BLaER1 treated with 17β-estradiol and CSF1 and Interleukin-3, amounts not matched to agents 10 nM and 100 nM (cell line): ENCODE measurements at regions not wholly inside any gene's neighbourhood (a gene's known extent, or its start where the extent isn't known, plus 50 kb on each side); places are given as distances from the start of the nearest gene placed in this dataset.
"Not testable (repeated sequence)": the region's sequence is repeated elsewhere in the genome, so short reads cannot be mapped to it uniquely, and the experiment has no call there.

Source experiments
- H3K27ac ChIP-seq, 11 experiments: shearing (Covaris generic); formaldehyde crosslinking; 2 replicates each; pipeline ENCODE4 v1.8.1; 2022
- H3K27me3 ChIP-seq, 11 experiments: shearing (Covaris generic); formaldehyde crosslinking; 2 replicates each; pipeline ENCODE4 v1.8.1; 2022
- H3K36me3 ChIP-seq, 11 experiments: shearing (Covaris generic); formaldehyde crosslinking; 2 replicates each; pipeline ENCODE4 v1.8.1; 2022
- H3K4me1 ChIP-seq, 10 experiments: shearing (Covaris generic); formaldehyde crosslinking; 2 replicates each; pipeline ENCODE4 v1.8.1; 2022
- H3K4me2 ChIP-seq, 11 experiments: shearing (Covaris generic); formaldehyde crosslinking; 2 replicates each; pipeline ENCODE4 v1.8.1; 2022
- H3K4me3 ChIP-seq, 10 experiments: shearing (Covaris generic); formaldehyde crosslinking; 2 replicates each; pipeline ENCODE4 v1.8.1; 2022
- H3K9ac ChIP-seq, 11 experiments: shearing (Covaris generic); formaldehyde crosslinking; 2 replicates each; pipeline ENCODE4 v1.8.1; 2022
- H3K9me3 ChIP-seq, 11 experiments: shearing (Covaris generic); formaldehyde crosslinking; replicated peaks in 1 of 11; 2 replicates each; pipeline ENCODE4 v1.8.1; 2022
- H4K20me1 ChIP-seq, 11 experiments: shearing (Covaris generic); formaldehyde crosslinking; 2 replicates each; pipeline ENCODE4 v1.8.1; 2022
- Cebpa-rat ChIP-seq, 11 experiments: shearing (Covaris generic); IDR thresholded peaks; 2 replicates each; pipeline ENCODE4 v1.8.1; 2022

DNA sequence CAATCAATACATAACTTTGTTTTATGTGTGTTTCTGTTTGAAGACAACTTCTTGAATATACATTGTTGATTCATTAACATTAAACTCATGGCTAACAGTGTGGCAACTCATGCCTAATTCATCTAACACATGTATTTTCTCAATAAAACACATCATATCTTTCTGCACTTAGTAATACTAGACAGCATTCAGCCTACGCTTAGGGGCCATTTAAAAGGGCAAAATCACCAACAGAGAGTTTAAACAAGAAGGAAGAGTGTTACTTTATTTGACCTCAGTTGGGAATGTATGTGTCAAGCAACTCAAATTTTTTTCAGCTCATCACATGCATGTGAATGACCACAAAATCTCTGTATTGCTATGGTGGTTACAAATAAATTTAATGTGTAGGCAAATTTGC, 128.8 kb upstream of the AADACL2 start:
- Histone ChIP-seq H3K27ac (no peak overlapping the region), H3K9ac (no peak overlapping the region)
- no peak for TF ChIP-seq Cebpa-rat (IDR thresholded peaks at IDR 0.05)

DNA sequence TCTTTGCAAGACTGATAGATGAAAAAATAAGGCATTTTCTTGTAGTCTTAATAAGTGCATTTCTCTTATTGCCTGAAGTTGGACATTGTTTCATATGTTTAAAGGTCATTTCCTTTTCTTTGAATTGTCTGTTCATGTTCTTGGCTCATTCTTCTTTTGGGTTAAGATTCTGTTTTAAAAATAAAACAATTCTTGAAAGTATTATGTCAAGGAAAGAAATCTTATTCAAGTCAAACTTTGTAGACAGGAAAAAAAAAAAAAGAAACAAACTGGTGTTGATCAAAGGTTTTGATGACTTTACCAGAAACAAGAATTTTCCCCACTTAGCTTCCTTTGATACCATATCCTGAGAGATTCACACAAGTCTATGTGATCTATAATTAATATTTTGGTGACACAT, 132.9 kb upstream of the AADACL2 start:
- no peak for TF ChIP-seq Cebpa-rat (IDR thresholded peaks at IDR 0.05)
- Histone ChIP-seq H3K36me3 (no peaks in the 10 kb centered on the region), H3K9me3 (peaks cover 0 to 6% (median 0%) of the 10 kb centered on the region in 11 experiments; a peak in 1 of 22 replicates), H3K27me3 (no peaks in the 10 kb centered on the region), H3K9ac (no peak overlapping the region), H3K4me2 (no peak overlapping the region), H3K27ac (no peak overlapping the region), H3K4me1 (no peaks in the 10 kb centered on the region), H4K20me1 (no peaks in the 10 kb centered on the region), H3K4me3 (no peak overlapping the region)

More for the DNA sequence above, 128.8 kb upstream of the AADACL2 start:
- Histone ChIP-seq H3K4me2 (no peak overlapping the region), H3K4me3 (no peak overlapping the region), H3K36me3 (no peaks in the 10 kb centered on the region), H3K9me3 (no peaks in the 10 kb centered on the region), H3K27me3 (no peaks in the 10 kb centered on the region), H3K4me1 (no peaks in the 10 kb centered on the region), H4K20me1 (no peaks in the 10 kb centered on the region)

DNA sequence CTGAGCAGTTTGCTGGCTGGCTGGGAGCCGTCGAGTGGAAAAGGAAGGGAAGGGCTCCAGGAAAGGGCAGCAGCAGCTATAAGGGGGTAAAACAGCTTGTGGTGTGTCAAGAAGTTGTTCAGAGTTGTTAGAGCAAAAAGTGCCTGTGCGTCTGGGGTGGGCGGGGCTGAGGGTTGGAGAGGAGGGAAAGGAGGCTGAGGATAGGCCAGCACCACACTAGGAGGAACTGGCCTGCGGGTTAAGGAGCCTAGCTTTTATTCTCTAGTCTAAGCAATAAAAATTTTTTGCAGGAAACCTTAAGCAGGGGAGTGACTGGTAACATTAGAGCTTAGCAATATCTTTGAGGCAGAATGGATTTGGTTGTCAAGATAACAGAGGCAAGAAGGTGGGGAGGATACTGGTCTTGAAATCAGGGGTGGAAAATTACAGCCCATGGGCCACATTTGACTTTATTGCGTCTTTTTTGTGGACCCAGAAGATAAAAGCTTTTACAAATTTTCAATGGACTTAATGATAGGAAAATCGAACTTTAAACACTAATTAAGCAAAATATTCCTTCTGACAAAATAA, 134.5 kb upstream of the AADACL2 start:
- H3K4me1 ChIP-seq: no peaks in the 10 kb centered on the region
- H4K20me1 ChIP-seq: no peaks in the 10 kb centered on the region
- H3K9me3 ChIP-seq: peaks cover 0 to 6% (median 0%) of the 10 kb centered on the region in 11 experiments; a peak in 1 of 22 replicates
- H3K9ac ChIP-seq: no peak overlapping the region
- H3K4me2 ChIP-seq: no peak overlapping the region
- H3K27ac ChIP-seq: no peak overlapping the region
- H3K4me3 ChIP-seq: no peak overlapping the region
- TF ChIP-seq Cebpa-rat (IDR thresholded peaks at IDR 0.05): no peak
- H3K27me3 ChIP-seq: no peaks in the 10 kb centered on the region
- no peaks in the 10 kb centered on the region for H3K36me3 ChIP-seq

DNA sequence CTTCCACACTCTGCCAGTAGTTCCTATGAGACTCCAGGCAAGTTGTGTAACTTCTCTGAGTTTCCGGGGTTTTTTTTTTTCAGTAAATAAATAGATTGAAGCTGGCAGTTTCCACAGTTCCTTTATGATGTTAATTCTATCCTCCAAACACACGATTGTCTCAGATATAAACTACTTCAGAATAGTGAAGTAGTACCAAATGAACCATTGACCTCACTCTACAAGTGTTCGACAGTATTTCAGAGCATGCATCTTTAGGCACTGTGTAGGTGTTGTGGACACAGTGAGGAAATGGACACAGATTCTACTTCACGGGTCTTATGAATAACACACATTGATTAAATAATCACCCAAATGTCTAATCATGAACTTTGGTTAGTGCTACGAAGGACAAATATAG, 136.1 kb upstream of the IGSF10 start:
- no peak overlapping the region for H3K27ac ChIP-seq
- no peak overlapping the region for H3K9ac ChIP-seq
- H3K36me3 ChIP-seq: no peaks in the 10 kb centered on the region
- TF ChIP-seq Cebpa-rat (IDR thresholded peaks at IDR 0.05): no peak
- H4K20me1 ChIP-seq: no peaks in the 10 kb centered on the region
- H3K4me3 ChIP-seq: no peak overlapping the region
- peaks cover 0 to 6% (median 0%) of the 10 kb centered on the region in 11 experiments; a peak in 1 of 22 replicates for H3K9me3 ChIP-seq
- no peaks in the 10 kb centered on the region for H3K4me1 ChIP-seq
- H3K4me2 ChIP-seq: no peak overlapping the region
- no peaks in the 10 kb centered on the region for H3K27me3 ChIP-seq

DNA sequence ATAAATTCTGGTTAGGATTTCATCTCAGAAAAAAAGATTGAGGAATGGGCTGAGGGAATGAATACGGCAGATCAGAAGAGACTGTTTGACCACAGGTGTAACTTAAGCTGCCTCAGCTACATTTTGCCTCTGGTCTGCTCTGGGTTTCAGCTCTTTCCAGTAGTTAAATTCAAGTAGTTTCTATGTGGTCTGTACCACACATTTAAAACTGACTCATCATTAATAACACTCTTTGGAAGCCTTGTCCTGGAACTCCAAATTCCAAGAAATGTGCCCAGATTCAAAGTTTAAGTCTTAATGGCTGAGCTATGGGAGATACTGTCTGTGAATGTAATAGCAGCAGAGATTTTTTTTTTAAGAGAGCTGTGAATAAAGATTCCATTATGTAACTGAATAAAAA, 133.1 kb upstream of the IGSF10 start:
- Histone ChIP-seq H3K4me1 (no peaks in the 10 kb centered on the region), H3K9me3 (peaks cover 0 to 4% (median 0%) of the 10 kb centered on the region in 11 experiments; a peak in 3 of 22 replicates), H4K20me1 (no peaks in the 10 kb centered on the region), H3K4me2 (no peak overlapping the region), H3K9ac (no peak overlapping the region), H3K36me3 (no peaks in the 10 kb centered on the region), H3K27me3 (no peaks in the 10 kb centered on the region), H3K4me3 (no peak overlapping the region), H3K27ac (no peak overlapping the region)
- no peak for TF ChIP-seq Cebpa-rat (IDR thresholded peaks at IDR 0.05)

DNA sequence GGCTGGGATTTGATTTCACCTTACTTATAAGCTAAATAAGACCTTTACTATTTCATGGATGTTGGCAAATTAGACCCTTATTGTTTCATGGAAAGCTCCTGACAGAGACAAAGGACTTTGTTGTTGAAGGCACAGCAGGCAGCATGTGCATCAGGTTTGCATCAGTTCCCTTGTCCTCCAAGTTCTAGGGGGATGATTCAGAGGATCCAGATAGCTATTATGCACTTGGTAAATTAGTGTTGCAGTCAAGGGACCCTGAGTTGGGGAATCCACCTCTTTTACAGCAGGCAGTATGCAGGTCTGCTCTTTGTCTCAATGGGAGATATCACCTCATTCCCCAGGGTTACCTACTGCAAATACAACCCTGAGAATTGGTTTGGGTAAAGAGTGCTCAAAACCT, 131.4 kb upstream of the IGSF10 start:
- Histone ChIP-seq H3K4me3 (no peak overlapping the region), H3K27me3 (no peaks in the 10 kb centered on the region)
- no peak for TF ChIP-seq Cebpa-rat (IDR thresholded peaks at IDR 0.05)

DNA sequence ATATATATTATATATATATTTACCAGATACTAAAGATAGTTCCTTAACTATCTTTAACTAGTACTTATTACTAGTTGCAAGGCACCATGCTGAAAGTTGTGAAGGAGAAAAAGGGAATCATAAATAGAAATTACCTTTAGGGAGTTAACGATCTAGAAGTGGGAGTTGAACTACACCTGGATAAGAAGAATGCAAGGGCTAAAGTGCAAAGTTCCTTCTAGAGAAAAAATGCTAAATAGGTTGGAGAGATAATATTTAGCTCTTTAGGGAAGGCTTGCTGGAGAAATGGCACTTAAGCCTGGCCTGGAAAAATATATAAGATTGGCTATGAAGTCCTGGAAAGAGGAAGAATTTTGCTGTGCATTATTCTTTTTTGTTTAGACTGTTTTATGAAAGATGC, 130.6 kb upstream of the IGSF10 start:
- Histone ChIP-seq H3K9ac (no peak overlapping the region), H3K4me2 (no peak overlapping the region), H3K27me3 (no peaks in the 10 kb centered on the region), H3K4me1 (no peaks in the 10 kb centered on the region), H3K9me3 (peaks cover 8 to 26% (median 20%) of the 10 kb centered on the region in 11 experiments; a peak in 20 of 22 replicates), H3K27ac (no peak overlapping the region), H4K20me1 (no peaks in the 10 kb centered on the region), H3K36me3 (no peaks in the 10 kb centered on the region), H3K4me3 (no peak overlapping the region)
- TF ChIP-seq Cebpa-rat (IDR thresholded peaks at IDR 0.05): no peak

More for the DNA sequence above, 131.4 kb upstream of the IGSF10 start:
- no peak overlapping the region for H3K27ac ChIP-seq
- H3K4me2 ChIP-seq: no peak overlapping the region
- no peak overlapping the region for H3K9ac ChIP-seq
- H3K36me3 ChIP-seq: no peaks in the 10 kb centered on the region
- no peaks in the 10 kb centered on the region for H3K4me1 ChIP-seq
- peaks cover 4 to 17% (median 12%) of the 10 kb centered on the region in 11 experiments; a peak in 18 of 22 replicates for H3K9me3 ChIP-seq
- H4K20me1 ChIP-seq: no peaks in the 10 kb centered on the region

DNA sequence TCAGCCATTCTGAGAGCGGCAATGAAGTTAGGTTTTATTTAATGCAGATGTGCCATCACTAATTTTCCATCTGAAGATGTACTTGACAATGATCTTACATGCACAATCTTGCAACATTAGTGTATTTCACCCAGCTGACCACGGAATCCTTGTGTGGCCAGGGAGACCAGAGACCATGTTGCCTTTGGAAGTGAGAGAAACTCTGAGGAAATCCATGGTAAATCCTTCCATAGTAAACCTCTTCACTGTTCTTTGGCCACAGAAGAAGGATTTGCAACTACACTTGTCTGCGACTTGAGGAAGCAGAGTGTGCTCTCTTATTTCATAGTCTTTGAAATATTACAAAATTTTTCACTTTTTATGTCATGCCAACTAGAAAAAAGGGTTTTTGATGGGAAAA, 128.4 kb upstream of the IGSF10 start:
- Histone ChIP-seq H3K9me3 (peaks cover 8 to 32% (median 22%) of the 10 kb centered on the region in 11 experiments; a peak in 20 of 22 replicates), H3K4me2 (no peak overlapping the region), H4K20me1 (no peaks in the 10 kb centered on the region), H3K4me3 (no peak overlapping the region), H3K36me3 (no peaks in the 10 kb centered on the region), H3K4me1 (peaks cover 6 to 17% (median 9%) of the 10 kb centered on the region in 10 experiments), H3K27ac (no peak overlapping the region), H3K27me3 (no peaks in the 10 kb centered on the region), H3K9ac (no peak overlapping the region)
- no peak for TF ChIP-seq Cebpa-rat (IDR thresholded peaks at IDR 0.05)

DNA sequence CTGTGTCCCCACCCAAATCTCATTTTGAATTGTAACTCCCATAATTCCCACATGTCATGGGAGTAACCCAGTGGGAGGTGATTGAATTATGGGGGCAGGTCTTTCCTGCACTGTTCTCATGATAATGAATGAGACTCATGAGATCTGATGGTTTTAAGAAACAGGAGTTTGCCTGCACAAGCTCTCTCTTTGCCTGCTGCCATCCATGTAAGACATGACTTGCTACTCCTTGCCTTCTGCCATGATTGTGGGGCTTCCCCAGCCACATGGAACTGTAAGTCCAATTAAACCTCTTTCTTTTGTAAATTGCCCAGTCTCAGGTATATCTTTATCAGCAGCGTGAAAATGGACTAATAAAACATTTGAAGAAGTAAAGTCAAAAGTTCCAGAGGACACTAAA, 126.8 kb upstream of the IGSF10 start:
- Histone ChIP-seq H3K9me3 (peaks cover 8 to 32% (median 22%) of the 10 kb centered on the region in 11 experiments; a peak in 20 of 22 replicates), H3K4me1 (peaks cover 7 to 34% (median 13%) of the 10 kb centered on the region in 10 experiments)
- H3K9ac ChIP-seq, H3K36me3 ChIP-seq, H3K27ac ChIP-seq, H3K27me3 ChIP-seq, H4K20me1 ChIP-seq, H3K4me3 ChIP-seq, H3K4me2 ChIP-seq: not testable (repeated sequence)

DNA sequence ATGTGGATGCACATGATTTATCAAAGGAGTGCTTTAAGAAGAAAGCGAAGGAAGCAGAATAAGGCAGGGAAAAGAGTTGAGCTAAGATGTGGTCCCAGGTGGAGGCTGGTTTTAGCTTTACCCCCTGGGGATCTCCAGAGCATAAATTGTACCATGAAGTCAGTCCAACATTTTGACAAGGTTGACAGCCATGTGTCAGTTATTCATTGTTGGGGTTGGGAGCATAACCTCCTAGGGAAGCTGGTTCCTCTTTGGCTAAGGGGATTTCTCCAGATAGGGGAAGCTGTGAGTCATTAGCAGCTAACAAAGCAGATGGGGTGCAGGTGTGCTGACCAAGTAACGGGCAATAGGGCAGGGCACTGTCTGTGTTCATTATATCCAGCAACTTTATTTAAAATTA, 123.7 kb upstream of the IGSF10 start:
- TF ChIP-seq Cebpa-rat (IDR thresholded peaks at IDR 0.05): no peak
- Histone ChIP-seq H4K20me1 (no peaks in the 10 kb centered on the region), H3K27me3 (no peaks in the 10 kb centered on the region), H3K9me3 (peaks cover 8 to 36% (median 28%) of the 10 kb centered on the region in 11 experiments; a peak in 20 of 22 replicates), H3K4me3 (no peak overlapping the region), H3K9ac (no peak overlapping the region), H3K27ac (peak overlapping the region in 2 of 11 experiments; percentile 12 to 17; a peak in 1 of 22 replicates), H3K4me1 (peaks cover 7 to 62% (median 33%) of the 10 kb centered on the region in 10 experiments), H3K36me3 (no peaks in the 10 kb centered on the region), H3K4me2 (peak overlapping the region; percentile 11 to 77 (median 40); a peak in 18 of 22 replicates)
